ENCODE measurements at regions not wholly inside any gene's neighbourhood (a gene's known extent, or its start where the extent isn't known, plus 50 kb on each side); places are given as distances from the start of the nearest gene placed in this dataset.

GRCh38 chr4:185920171-185920570 is 108.2 kb upstream of the SORBS2 start:
- H3K4me3 ChIP-seq (ENCODE audit: low read depth, low read length), result no peak overlapping the region
- DNase-seq (ENCODE audit: low read depth), result peak; percentile 64

- H3K4me3 ChIP-seq (ENCODE audit: low read depth, low read length), result no peak overlapping the region
- no peak for DNase-seq (ENCODE audit: low read depth)
Measured at GRCh38 chr4:185920691-185921260, 108.8 kb upstream of the SORBS2 start.

GRCh38 chr4:185921583-185922555 is 109.9 kb upstream of the SORBS2 start:
- H3K4me3 ChIP-seq (ENCODE audit: low read depth, low read length), result no peak overlapping the region
- DNase-seq (ENCODE audit: low read depth), result no peak

- DNase-seq (ENCODE audit: low read depth), result no peak
- no peak overlapping the region for H3K4me3 ChIP-seq (ENCODE audit: low read depth, low read length)
Measured at GRCh38 chr4:185924458-185925044, 112.6 kb upstream of the SORBS2 start.

- H3K4me3 ChIP-seq (ENCODE audit: low read depth, low read length), result no peak overlapping the region
- DNase-seq (ENCODE audit: low read depth), result no peak
Measured at GRCh38 chr4:185925910-185926360, 113.9 kb upstream of the SORBS2 start.

- no peak overlapping the region for H3K4me3 ChIP-seq (ENCODE audit: low read depth, low read length)
- DNase-seq (ENCODE audit: low read depth), result no peak
Measured at GRCh38 chr4:185931375-185931774, 119.4 kb upstream of the SORBS2 start.

- no peak for DNase-seq (ENCODE audit: low read depth)
- peak overlapping the region; percentile 10 for H3K4me3 ChIP-seq (ENCODE audit: low read depth, low read length)
Measured at GRCh38 chr4:185931986-185932385, 120.0 kb upstream of the SORBS2 start.

GRCh38 chr4:185932491-185932890 is 120.5 kb upstream of the SORBS2 start:
- peak overlapping the region; percentile 10 for H3K4me3 ChIP-seq (ENCODE audit: low read depth, low read length)
- peak; percentile 72 for DNase-seq (ENCODE audit: low read depth)

- DNase-seq (ENCODE audit: low read depth), result peak; percentile 85
Measured at GRCh38 chr4:185933078-185933581, 121.1 kb upstream of the SORBS2 start.

GRCh38 chr4:185936650-185937376 is 124.8 kb upstream of the SORBS2 start:
- no peak for DNase-seq (ENCODE audit: low read depth)
- no peak overlapping the region for H3K4me3 ChIP-seq (ENCODE audit: low read depth, low read length)

More at GRCh38 chr4:185933078-185933581, 121.1 kb upstream of the SORBS2 start:
- peak overlapping the region; percentile 20 for H3K4me3 ChIP-seq (ENCODE audit: low read depth, low read length)

GRCh38 chr4:185938654-185939053 is 126.7 kb upstream of the SORBS2 start:
- no peak overlapping the region for H3K4me3 ChIP-seq (ENCODE audit: low read depth, low read length)
- no peak for DNase-seq (ENCODE audit: low read depth)

GRCh38 chr4:185941461-185941860 is 127.5 kb upstream of the TLR3 start:
- no peak for DNase-seq (ENCODE audit: low read depth)
- no peak overlapping the region for H3K4me3 ChIP-seq (ENCODE audit: low read depth, low read length)

- no peak overlapping the region for H3K4me3 ChIP-seq (ENCODE audit: low read depth, low read length)
- DNase-seq (ENCODE audit: low read depth), result no peak
Measured at GRCh38 chr4:185945252-185945651, 123.7 kb upstream of the TLR3 start.

- no peak for DNase-seq (ENCODE audit: low read depth)
- no peak overlapping the region for H3K4me3 ChIP-seq (ENCODE audit: low read depth, low read length)
Measured at GRCh38 chr4:185945906-185946305, 123.0 kb upstream of the TLR3 start.

- DNase-seq (ENCODE audit: low read depth), result peak; percentile 97
- no peak overlapping the region for H3K4me3 ChIP-seq (ENCODE audit: low read depth, low read length)
Measured at GRCh38 chr4:185950891-185951290, 118.1 kb upstream of the TLR3 start.

- DNase-seq (ENCODE audit: low read depth), result no peak
- H3K4me3 ChIP-seq (ENCODE audit: low read depth, low read length), result no peak overlapping the region
Measured at GRCh38 chr4:185955151-185955770, 113.7 kb upstream of the TLR3 start.

- H3K4me3 ChIP-seq (ENCODE audit: low read depth, low read length), result no peak overlapping the region
- no peak for DNase-seq (ENCODE audit: low read depth)
Measured at GRCh38 chr4:185955826-185956543, 113.0 kb upstream of the TLR3 start.

GRCh38 chr4:185956544-185956940 is 112.4 kb upstream of the TLR3 start:
- DNase-seq (ENCODE audit: low read depth), result no peak
- no peak overlapping the region for H3K4me3 ChIP-seq (ENCODE audit: low read depth, low read length)

Measured in skeletal muscle cell (primary cell).